Skeletal muscle satellite cell (primary cell): ENCODE measurements at regions not wholly inside any gene's neighbourhood (a gene's known extent, or its start where the extent isn't known, plus 50 kb on each side); places are given as distances from the start of the nearest gene placed in this dataset.

Experiments
- H3K27me3 ChIP-seq: 2 replicates; pipeline ENCODE4 v1.7.0; 2013; ENCODE audit warnings: low read length; ENCODE audit not compliant: control insufficient read depth, insufficient read depth
- H3K36me3 ChIP-seq: 2 replicates; pipeline ENCODE4 v1.7.0; 2013; ENCODE audit warnings: mild to moderate bottlenecking, control low read depth, low read length; ENCODE audit not compliant: insufficient read depth
- H3K4me1 ChIP-seq: 2 replicates; pipeline ENCODE4 v1.7.0; 2013; ENCODE audit warnings: low read length; ENCODE audit not compliant: control insufficient read depth, insufficient read depth
- H3K4me2 ChIP-seq: 2 replicates; pipeline ENCODE4 v1.7.0; 2013; ENCODE audit warnings: mild to moderate bottlenecking, low read length
- H3K4me3 ChIP-seq: 2 replicates; pipeline ENCODE4 v1.7.0; 2013; ENCODE audit warnings: low read length
- H3K9ac ChIP-seq: 2 replicates; pipeline ENCODE4 v1.7.0; 2013; ENCODE audit warnings: mild to moderate bottlenecking, low read depth, low read length, moderate library complexity
- H3K9me3 ChIP-seq: replicated peaks from 2 replicates; pipeline ENCODE4 v1.7.0; 2013; ENCODE audit warnings: mild to moderate bottlenecking, control low read depth, low read length

DNA sequence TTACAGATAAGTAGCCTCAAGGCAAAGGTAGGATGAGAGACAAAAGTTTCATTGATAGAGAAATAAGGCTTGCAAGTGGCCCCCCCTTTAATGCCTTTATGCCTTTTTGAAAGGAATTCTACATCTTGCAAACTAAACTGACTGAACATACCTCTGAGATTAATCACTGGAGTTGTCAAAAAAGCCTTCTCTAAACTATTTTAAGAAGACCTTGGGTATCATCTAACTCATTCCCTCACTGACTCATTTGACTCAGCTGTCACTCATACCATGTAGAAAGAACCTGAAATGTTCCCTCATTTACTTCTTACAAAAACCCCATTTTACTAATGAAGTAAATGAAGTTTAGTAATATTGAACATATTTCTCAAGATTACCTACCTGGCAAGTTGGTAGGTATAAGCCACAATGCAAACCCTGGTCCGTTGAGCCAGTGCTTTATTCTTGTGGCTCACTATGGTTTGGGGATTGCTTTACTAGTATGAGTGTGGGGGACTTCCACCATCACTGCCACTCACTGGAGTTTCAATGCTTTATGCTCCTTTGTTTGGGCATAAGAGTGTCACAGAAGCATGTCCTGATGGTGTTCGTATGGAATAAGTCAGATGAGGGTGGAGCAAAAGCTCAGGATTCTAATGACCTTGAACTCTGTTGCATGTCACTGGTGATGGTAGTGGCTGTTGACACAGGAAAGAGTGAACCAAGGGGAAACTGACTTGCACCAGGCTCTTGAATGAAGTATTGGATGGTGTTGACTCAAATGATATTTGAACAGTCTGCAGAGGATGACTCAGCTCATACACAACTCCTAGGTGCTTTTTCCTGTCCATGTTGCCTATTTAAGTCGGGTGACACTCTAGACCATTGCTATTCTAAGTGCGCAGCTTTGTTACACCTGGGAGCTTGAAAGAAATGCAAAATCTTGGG is 305.5 kb upstream of the EMCN start:
- no peak overlapping the region for H3K9ac ChIP-seq
- H3K27me3 ChIP-seq: no peaks in the 10 kb centered on the region
- no peaks in the 10 kb centered on the region for H3K36me3 ChIP-seq
- H3K4me1 ChIP-seq: peaks cover 5% of the 10 kb centered on the region
- no peak overlapping the region for H3K4me3 ChIP-seq
- H3K9me3 ChIP-seq: no peaks in the 10 kb centered on the region
- H3K4me2 ChIP-seq: no peak overlapping the region

DNA sequence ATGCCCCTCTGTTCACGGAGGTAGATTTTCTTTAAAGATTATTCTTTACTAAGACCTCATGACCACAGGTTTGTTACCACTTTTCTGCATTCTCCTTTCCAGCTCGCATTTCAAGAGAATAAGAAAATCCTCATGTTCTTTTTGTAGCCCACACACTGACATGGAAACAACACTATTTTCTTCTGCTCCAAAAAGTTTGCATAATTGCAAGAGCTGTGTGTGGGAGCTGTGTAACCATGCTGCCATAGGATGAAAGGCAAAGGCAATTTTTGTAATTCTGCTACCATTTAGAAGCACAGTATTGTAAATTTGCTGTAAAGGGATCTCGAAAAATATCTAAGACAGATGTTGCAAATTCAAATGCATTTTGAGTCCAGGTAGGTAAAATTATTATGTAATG is 302.4 kb upstream of the EMCN start:
- Histone ChIP-seq H3K36me3 (no peaks in the 10 kb centered on the region), H3K4me3 (no peak overlapping the region), H3K27me3 (no peaks in the 10 kb centered on the region), H3K9me3 (no peaks in the 10 kb centered on the region), H3K4me2 (no peak overlapping the region), H3K9ac (no peak overlapping the region), H3K4me1 (peaks cover 5% of the 10 kb centered on the region)

DNA sequence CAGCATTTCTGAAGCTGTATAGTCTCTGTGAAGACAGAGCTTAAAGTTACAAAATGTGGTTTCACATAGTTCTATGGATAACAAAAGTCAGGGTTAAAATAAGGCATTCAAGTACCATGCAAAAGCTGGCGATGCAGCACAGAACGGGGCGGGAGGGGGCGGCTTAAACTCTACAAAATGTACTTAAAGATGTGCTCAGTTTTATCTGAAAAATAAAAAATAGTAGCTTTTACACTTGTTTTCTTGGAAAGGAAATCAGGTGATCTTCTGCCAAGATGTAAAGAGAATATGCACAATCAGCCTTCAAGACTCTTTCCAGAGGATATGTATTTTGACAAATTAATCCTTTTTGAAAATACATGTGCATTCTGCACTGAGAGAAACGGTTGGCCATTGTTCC is 301.7 kb upstream of the EMCN start:
- no peaks in the 10 kb centered on the region for H3K36me3 ChIP-seq
- no peak overlapping the region for H3K4me3 ChIP-seq
- H3K9ac ChIP-seq: no peak overlapping the region
- H3K4me2 ChIP-seq: no peak overlapping the region
- H3K27me3 ChIP-seq: no peaks in the 10 kb centered on the region
- peaks cover 5% of the 10 kb centered on the region for H3K4me1 ChIP-seq
- no peaks in the 10 kb centered on the region for H3K9me3 ChIP-seq

DNA sequence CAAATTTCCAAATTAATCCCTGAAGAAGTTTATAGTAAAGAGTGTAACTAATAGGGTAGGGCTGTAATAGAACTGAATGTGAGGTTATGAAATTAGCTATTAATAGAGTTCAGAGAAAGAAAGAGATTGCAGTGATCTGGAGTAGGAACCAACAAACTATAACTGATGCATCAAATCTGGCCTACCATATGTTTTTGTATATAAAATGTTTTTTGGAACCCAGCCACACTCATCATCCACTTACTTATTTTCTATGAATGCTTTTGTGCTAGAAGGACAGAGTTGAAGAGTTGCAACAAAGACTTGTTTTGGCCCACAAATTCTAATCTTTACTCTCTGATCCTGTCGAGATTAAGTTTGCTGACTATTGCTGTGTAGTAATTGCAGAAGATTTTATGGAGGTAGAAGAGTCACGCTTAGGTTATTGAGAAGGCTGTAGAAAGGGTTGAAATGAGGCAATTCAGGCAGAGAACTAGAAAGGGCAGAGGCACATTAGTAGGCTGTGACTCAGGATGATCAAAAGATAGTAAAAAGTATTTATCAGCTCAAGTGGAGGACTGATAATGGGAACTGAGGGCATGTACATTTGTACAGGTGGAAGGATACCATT is 298.7 kb upstream of the EMCN start:
- Histone ChIP-seq H3K9ac (no peak overlapping the region), H3K4me2 (no peak overlapping the region), H3K9me3 (no peaks in the 10 kb centered on the region), H3K27me3 (no peaks in the 10 kb centered on the region), H3K4me1 (no peaks in the 10 kb centered on the region), H3K4me3 (no peak overlapping the region), H3K36me3 (no peaks in the 10 kb centered on the region)

DNA sequence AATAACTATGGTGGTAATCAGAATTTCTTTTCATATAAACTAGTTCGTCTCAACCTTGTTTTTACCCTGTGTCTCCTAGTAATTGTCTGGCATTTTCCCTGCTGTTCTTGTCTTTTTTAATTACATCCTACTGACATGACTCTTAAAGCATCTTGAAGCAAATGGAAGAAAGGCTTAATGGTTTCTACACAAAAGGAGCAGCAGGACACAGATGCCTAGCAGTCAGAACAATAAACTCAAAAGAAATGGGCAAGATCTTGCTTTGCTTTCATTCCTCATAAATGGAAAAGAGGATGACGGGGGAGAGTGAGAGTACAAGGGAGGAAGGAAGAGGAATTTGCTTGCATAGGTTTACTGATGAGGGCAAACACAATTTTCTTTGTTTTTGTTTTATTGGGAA is 293.2 kb upstream of the EMCN start:
- H3K9ac ChIP-seq: no peak overlapping the region
- no peak overlapping the region for H3K4me2 ChIP-seq
- H3K36me3 ChIP-seq: no peaks in the 10 kb centered on the region
- no peak overlapping the region for H3K4me3 ChIP-seq
- no peaks in the 10 kb centered on the region for H3K27me3 ChIP-seq
- H3K4me1 ChIP-seq: no peaks in the 10 kb centered on the region
- H3K9me3 ChIP-seq: no peaks in the 10 kb centered on the region

DNA sequence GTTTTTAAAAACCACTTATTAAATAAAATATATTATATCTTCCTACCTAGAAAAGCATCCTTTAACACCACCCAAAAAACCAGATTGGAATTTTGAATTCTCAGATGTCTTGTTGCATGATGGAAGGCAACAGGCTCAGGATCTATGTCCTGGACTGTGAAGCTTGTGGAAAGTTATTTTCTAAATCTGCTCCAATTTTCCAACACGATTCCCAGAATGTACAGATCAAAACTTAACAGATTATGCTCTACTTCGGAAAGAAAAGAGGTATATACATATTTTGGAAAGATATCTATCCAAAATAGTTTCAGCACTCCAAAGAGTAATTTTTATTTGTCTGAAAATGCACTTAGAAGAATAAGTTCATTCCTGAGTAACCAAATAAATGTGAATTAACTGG is 291.7 kb upstream of the EMCN start:
- no peaks in the 10 kb centered on the region for H3K36me3 ChIP-seq
- no peak overlapping the region for H3K9ac ChIP-seq
- no peaks in the 10 kb centered on the region for H3K27me3 ChIP-seq
- no peak overlapping the region for H3K4me3 ChIP-seq
- no peak overlapping the region for H3K4me2 ChIP-seq
- no peaks in the 10 kb centered on the region for H3K9me3 ChIP-seq
- no peaks in the 10 kb centered on the region for H3K4me1 ChIP-seq

DNA sequence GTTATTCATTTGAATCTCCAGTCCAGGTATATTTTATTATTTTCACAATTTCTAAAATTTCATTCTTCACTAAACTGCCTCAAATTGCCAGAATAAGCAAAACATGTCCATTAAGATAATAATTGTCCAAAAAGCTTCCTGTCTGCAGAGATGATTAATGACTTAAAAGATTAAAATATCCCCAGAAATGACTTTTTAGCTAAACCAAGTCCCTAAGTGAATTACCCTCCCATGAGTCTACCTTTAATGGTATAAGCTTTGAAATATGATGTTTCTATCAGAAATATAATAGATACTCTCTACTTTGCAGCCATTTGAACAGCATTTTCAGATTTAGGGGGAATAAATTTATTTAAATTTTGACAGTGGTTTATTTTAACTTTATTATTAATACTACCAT is 289.2 kb upstream of the EMCN start:
- Histone ChIP-seq H3K36me3 (no peaks in the 10 kb centered on the region), H3K4me2 (no peak overlapping the region), H3K4me1 (no peaks in the 10 kb centered on the region), H3K4me3 (no peak overlapping the region), H3K9ac (no peak overlapping the region), H3K9me3 (no peaks in the 10 kb centered on the region), H3K27me3 (no peaks in the 10 kb centered on the region)

DNA sequence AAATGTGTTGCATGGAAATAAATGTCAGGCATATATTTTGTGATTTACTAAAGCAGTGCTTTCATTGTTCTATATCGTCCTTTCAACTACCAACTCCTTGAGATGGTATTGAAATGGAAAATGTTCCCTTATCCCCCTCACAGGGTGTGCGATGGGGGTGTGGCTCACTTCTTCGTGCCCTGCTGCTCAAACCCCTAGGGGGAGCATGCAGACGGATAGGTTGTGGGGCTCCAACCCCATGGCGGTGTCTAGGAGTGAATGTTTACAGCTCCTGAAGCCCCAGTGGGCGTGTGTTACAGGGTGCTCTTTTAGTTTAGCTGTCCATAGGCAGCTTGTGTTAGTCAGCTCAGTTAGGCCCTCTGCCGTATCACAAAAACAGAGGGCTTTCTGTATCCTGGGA is 287.7 kb upstream of the EMCN start:
- Histone ChIP-seq H3K4me2 (no peak overlapping the region), H3K27me3 (no peaks in the 10 kb centered on the region), H3K36me3 (no peaks in the 10 kb centered on the region), H3K9ac (no peak overlapping the region), H3K9me3 (no peaks in the 10 kb centered on the region), H3K4me3 (no peak overlapping the region), H3K4me1 (no peaks in the 10 kb centered on the region)

DNA sequence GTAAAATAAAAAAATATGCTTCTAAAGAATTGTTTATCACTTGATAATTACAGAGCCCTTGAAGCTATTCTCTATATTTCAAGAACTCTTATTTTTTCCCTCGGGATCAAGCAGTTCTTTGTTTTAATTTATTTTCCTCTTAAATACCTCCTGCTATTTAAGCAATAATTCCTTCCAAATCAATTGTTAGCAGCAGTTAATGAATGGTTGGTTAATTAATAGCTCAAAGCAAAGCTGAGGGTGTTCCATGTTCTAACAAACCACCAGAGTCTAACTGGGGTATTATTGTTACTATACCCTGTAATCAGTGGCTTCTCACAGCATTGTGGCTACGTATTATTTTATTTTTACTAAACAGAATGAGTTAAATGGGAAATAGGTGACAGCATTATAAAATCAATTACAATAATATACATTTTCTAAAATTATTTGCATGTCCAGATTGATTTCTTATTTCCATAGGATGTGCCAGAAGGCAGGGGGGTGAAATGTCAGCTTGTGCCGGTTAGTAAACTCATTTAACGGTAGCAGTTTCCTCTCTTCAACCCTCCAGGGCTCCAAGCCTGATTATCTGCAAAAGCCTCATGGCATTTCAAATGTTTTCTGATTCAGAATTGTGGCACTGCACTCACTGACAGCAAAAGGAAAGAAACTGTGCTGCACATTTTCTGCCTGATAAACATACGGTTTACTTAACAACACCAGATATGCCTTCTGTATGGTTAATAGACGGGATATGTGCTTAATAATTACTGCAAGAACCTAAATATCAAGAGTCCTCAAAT is 286.9 kb upstream of the EMCN start:
- Histone ChIP-seq H3K4me3 (no peak overlapping the region), H3K4me2 (no peak overlapping the region), H3K27me3 (no peaks in the 10 kb centered on the region), H3K36me3 (no peaks in the 10 kb centered on the region), H3K4me1 (no peaks in the 10 kb centered on the region), H3K9ac (no peak overlapping the region), H3K9me3 (no peaks in the 10 kb centered on the region)

DNA sequence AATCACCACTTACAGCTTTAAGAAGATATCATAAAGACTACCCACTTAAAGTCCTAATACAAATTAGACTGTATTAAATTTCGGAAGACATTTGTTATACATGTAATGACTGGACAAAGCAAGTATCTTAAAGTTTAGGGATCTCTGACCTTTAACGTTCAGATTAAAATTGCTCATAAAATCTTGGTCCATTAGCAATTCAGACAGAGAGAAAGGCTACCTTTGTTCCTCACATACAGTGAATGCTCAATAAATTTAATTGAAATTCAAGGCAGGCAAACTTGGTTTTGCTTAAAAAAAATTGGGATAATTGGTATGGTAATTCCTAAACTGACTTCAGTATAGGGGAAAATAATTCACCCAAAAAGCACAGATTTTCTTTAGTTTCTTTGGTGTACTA is 285.9 kb upstream of the EMCN start:
- Histone ChIP-seq H3K4me2 (no peak overlapping the region), H3K9ac (no peak overlapping the region), H3K4me1 (no peaks in the 10 kb centered on the region), H3K27me3 (no peaks in the 10 kb centered on the region), H3K4me3 (no peak overlapping the region), H3K36me3 (no peaks in the 10 kb centered on the region), H3K9me3 (no peaks in the 10 kb centered on the region)

DNA sequence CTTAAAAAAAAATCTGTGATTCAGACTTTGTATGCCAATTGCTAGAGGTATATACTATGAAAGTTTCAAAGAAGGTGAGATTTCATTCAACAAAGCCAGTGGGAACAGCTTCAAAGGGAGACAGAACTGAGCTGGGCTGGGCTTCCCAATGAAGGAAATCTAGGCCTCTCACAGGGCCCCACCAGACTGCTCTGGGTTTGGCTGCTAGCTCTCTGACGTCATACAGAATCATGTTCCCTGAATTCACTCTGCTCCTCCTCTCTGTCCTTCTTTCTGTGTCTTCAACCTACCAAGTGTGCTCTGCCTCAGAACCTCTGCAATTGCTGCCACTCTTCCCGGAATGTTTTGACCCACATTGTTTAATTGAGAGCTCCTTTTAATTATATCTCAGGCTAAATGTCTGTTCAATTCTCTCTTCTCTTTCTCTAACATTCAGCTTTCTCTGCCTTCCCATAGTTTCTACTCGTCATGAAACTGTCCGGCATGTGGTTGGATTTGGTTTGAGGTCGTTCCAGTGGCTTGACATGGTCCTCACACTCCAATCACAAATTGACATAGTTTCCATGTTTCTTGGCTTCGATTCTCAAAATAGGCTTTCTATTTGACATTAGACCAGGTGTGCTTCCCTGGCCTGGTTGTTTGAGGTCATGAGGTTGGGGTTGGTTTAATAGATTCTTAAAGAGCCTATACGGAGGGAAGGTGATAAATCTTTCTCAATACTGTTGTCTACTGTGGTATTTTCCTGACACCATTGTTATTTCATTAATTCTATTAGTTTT is 282.1 kb upstream of the EMCN start:
- Histone ChIP-seq H3K9ac (no peak overlapping the region), H3K4me1 (no peaks in the 10 kb centered on the region), H3K27me3 (no peaks in the 10 kb centered on the region), H3K9me3 (no peaks in the 10 kb centered on the region), H3K4me3 (no peak overlapping the region), H3K4me2 (no peak overlapping the region), H3K36me3 (no peaks in the 10 kb centered on the region)
